HG02588 (cell line): ENCODE measurements at regions not wholly inside any gene's neighbourhood (a gene's known extent, or its start where the extent isn't known, plus 50 kb on each side); places are given as distances from the start of the nearest gene placed in this dataset.

ENCODE experiments used
- ATAC-seq: cut with Tn5 transposase; IDR thresholded peaks from one replicate; pipeline ENCODE4 v1.9.1; 2021; ENCODE audit warnings: mild to moderate bottlenecking, moderate library complexity; ENCODE audit not compliant: unreplicated experiment

DNA sequence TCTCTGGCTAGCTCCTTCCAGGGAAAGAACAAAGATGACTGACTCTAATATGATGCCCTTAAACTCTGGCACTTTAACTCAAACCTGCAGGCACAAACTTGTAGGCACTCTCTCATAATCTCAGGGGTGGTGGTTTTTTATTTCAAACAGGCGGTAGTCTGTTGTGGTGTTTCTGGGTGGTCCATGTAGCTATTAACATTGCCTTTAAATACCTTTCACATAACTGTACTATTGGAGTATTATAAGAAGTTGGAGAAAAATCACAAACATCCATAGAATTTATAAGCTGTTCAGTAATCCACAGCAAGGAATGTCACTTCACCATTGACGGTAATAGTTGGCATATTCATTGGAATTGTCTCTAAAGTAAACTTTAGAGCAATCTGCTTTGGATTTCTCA, 204.2 kb upstream of the PDE5A start:
- no peak for ATAC-seq

DNA sequence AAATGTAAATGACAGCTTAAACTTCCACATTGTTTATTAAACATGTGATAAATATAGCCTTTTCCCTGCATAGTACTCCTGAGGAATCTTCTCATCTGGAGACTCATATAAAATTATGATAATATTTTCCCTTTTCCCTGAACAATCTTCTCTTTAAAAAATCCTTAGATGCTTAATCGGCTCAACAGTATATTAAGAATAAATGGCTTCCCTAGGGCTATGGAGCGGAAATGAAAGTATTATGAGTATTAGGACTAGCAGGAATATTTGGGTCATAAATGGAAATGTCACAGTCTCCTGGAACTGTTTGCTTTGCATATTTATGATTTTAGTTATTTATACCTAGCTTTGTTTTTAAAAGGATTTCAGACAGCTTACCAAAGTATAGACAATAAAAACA, 200.7 kb upstream of the PDE5A start:
- ATAC-seq = no peak

DNA sequence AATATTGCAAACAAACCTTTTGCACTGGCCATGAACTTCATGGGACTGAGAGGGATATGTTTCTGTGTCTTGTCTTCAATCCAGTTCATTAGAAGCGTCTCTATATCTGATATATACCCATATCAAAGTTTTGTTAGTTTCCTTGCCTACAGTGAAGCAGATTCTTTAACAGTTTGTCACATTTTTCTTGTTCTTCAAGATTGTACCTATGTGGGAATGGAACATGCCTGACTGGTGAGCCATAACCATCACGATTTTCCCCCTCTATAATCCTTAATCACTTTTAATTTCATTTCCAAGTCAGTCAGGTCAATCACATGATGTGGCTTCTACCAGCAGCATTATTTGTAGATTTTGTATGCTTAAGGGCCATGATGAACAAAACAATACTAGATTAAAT, 197.1 kb upstream of the PDE5A start:
- ATAC-seq = no peak

DNA sequence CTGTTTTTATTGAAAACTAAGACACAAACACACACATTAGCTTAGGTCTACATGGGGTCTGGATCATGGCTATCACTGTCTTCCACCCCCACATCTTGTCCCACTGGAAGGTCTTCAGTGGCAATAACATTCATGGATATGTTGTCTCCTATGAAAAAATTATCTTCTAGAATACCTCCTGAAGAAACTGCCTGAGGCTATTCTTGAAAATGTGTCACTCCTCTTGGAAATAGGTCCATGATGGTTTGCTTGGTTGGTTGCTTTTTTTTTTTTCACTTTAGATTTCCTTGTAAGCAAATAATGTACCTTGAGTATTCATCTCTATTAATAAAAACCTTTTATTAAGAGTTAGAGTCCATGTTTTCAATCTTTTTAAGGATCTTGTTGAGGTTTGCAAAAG, 195.3 kb upstream of the PDE5A start:
- no peak for ATAC-seq

- no peak for ATAC-seq
Measured at GRCh38 chr4:119823045-119823444, 194.4 kb upstream of the PDE5A start.

DNA sequence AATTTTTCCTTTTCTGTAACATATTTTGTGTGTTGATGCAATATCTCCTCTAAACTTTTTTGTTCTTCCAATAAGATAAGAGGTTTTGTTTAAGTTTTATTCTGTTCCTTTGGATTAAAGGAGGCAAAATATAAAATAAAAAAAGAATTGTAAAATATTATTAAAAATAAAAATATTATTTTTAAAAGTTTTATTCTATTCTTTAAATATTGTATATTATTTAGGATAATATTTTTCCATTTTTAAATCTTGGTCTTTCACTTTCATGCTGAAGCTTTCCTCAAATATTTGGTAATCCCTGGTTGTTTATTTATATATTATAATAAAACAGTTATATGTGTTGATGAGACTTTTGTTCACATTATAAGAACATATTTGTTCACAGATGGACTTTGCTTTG, 187.9 kb upstream of the PDE5A start:
- no peak for ATAC-seq

GRCh38 chr4:119810001-119810400, 181.4 kb upstream of the PDE5A start:
- ATAC-seq = no peak

DNA sequence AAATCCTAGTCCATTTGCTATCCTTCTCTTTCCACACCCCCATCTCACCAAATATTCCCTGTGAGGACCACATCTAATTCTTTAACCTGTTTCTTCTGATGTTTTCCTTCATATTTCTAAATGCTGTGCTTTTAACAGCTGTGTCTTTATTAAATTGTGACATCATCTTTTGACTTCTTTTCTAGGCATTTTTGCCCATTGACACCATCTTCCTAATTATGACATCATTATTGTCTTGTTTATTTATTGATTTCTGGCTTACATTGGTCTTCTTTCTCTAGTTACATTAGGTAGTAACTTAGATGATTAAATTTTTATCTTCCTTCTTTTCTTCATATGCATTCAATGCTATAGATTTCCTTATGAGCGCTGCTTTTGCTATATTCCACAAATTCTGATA, 175.8 kb upstream of the PDE5A start:
- ATAC-seq = no peak

DNA sequence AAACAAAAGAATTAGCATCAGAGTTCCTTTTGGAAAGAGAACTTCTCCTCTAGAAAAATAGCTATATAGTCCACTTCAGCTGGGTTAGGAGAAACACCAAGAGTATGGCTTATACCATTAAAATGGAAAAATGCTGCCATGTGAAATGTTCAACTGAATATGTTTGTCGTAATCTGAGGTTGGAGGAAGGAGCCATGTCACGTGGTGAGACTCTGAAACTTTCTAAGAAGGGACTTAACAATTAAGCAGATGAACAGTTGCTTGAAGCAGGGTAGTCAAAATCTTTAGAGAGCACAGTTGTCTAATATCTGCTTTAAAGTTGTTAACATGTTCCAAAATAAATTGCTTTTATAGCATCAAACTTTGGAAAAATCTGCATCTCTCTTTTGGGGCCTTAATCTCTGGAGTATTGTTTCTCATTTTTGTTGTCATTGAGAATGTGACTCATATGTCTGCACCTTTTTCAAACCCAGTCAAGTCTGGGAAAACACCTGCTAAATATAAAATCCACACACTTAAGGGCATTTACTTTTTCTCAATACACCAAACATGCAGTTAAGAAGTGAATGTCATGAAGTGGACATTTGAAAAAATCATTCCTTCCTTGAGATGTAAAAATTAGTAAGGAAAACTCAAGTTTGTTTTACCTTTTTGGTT, 168.8 kb upstream of the PDE5A start:
- no peak for ATAC-seq

GRCh38 chr4:119795986-119796578, 167.5 kb upstream of the PDE5A start:
- ATAC-seq = no peak

DNA sequence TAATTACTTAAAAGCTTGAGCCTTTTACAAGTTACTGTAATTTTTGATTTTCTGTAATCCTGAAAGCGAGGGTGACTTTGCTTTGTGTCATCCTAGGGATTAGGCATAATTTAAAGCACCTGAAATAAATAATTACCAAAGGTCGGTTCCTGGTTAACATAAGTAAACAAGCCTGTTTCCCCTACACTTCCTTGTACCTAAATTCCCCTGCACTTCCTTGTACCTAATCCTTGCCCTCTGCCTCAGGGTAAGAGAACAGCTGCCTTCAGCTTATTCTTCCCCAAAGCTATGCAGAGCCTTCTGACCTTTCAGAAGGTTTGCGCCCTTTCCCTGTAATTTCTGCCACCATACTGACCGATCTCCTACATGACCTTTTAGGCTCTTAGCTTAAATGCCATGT, 166.1 kb upstream of the PDE5A start:
- no peak for ATAC-seq

GRCh38 chr4:119794113-119794512, 165.5 kb upstream of the PDE5A start:
- ATAC-seq = no peak

- no peak for ATAC-seq
Measured at GRCh38 chr4:119788349-119789266, 160.0 kb upstream of the PDE5A start.

DNA sequence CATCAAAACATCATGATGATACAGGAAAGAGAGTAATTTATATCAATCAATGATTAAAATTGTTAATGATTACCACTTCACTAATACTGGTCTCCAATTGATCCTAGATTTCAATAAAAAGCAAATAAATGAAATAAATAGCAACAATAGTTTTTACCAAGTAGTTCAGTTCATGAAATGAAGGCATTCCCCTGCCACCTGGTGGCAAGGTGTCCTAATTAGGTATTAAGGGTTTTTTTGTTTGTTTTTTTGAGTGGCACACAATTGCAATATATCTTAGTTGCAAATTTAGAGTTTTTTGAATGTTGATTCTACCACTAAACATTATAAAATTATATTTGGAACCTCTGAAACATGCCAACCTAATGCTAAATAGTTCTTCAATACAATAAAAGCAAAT, 157.4 kb upstream of the PDE5A start:
- ATAC-seq = no peak

DNA sequence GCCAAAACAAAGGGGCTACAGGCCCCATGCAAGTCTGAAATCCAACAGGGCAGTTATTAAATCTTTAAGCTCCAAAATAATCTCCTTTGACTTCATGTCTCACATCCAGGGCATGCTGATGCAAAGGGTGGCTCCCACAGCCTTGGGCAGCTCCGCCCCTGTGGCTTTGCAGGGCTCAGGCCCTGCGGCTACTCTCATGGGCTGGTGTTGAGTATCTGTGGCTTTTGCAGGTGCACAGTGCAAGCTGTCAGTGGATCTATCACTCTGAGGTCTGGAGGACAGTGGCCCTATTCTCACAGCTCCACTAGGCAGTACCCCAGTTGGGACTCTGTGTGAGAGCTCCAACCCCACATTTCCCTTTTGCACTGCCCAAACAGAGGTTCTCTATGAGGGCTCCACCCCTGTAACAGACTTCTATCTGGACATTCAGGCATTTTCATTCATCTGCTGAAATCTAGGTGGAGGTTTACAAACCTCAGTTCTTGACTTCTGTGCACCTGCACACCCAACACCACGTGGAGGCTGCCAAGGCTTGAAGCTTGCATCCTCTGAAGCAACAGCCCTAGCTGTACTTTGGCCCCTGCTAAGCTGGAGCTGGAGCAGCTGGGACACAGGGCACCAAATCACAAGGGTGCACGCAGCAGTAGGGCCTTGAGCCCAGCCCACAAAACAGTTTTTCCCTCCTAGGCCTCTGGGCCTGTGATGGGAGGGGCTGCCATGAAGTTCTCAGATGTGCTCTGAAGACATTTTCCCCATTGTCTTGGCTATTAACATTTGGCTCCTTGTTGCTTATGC, 154.8 kb upstream of the PDE5A start:
- no peak for ATAC-seq

DNA sequence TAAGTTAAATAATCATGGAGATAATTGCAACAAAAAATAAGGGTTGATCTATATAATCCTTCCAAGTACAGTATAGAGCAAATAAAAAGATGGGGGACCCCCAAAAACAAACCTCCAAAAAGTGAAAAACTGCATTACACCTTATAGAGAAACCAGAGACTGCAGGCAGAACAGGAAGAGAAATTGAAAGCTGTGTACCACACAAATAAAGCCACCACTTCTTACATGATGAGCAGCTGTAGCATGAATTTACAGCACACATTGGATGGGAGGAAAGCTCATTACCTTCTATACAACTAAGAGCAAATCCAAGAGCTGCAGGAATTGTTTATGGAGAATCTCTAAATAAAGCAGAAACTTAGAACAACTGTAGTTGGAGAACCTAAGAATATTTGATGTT, 152.4 kb upstream of the PDE5A start:
- ATAC-seq = no peak

DNA sequence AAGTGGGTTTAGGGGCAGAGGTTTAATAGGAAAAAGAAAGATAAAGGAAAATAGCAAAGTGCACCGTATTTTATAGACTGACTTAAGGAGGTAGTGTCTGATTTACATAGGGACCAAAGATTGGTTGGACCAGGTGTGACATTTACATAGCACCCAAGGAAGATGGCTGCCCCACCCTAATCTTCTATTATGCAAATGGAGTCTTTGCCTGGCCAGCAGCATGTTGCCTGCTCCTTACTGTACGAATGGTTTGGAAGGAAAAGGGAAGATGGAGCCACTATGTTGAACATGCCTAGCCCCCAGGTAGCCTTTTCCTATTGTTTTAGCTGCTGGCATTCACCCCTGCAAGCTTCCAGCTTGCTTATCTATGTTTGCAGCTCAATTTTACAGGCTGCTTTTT, 146.2 kb upstream of the PDE5A start:
- no peak for ATAC-seq

- ATAC-seq = no peak
Measured at GRCh38 chr4:119765951-119766350, 137.3 kb upstream of the PDE5A start.

DNA sequence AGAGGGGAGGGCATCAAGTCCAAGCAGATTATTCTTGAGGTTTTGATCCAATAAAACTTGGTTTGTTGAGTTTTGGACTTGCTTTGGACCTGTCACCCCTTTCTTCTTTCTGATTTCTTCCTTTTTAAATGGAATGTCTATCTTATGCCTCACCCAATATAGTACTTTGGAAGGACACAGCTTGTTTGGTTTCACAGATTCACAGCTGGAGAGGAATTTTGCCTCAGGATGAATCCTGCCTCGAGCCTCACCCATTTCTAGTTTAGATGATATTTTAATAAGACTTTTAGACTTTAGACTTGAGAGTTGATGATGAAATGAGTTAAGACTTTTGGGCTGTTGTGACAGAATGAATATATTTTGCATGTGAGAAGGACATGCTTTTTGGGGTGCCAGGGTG, 136.9 kb upstream of the PDE5A start:
- ATAC-seq = no peak

DNA sequence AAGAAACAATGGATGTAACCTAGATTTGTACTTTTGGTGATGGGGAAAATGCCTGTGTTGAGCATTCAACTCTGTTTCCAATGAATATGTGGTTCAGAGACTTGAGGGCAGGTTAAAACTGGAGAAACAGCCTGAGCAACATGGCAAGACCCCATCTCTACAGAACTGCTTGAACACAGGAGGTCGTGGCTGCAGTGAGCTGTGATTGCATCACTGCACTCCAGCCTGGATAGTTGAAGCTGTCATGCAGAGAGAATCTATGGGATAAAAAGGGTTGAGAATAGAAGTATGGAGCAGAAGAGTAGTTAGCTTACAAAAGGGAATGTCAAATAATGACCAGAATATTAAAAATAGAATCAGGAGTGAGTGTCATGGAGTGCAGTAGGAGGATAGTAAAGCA, 134.8 kb upstream of the PDE5A start:
- ATAC-seq = no peak

DNA sequence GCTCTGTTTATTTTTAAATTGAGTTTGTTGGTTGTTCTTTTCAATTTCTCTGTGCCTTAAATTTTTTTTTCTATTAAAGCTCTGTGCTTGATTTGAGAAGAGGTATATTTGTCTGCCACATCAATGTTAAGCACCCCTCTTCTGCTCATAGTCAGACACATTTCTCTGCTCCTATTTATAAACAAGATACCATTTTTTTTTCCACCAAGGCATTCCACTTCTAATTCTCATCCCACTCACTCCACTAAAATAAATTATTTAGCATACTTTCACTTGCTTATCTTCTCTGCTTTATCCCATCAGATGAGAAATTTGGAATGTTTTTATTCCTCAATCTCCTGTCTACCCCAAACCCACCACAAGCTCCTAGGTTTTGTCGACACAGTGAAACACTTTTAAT, 127.0 kb upstream of the PDE5A start:
- no peak for ATAC-seq
